ENCODE measurements at regions not wholly inside any gene's neighbourhood (a gene's known extent, or its start where the extent isn't known, plus 50 kb on each side); places are given as distances from the start of the nearest gene placed in this dataset.

DNA sequence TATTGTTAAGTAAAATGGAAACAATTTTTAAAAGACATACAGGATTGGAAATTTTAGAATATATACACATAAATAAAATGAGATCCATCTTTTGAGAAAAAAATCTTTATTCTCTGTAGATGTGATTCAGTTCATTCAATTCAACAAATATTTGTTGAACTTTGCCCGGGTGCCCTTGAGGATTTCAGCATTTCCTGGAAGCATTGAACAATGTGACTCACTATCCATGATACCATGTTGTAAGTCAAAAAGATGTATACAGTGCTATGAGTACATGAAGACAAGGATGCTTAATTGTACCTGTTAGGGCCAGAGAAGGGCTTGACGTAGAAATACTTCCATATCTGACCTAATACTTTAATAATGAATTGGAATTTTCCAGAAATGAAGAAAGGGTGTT lies 353.7 kb downstream of the METTL15 start:
- in situ Hi-C loops (cut with MboI; ENCODE audit: low sequenced_read_pairs, unreplicated experiment) = no loop called here

DNA sequence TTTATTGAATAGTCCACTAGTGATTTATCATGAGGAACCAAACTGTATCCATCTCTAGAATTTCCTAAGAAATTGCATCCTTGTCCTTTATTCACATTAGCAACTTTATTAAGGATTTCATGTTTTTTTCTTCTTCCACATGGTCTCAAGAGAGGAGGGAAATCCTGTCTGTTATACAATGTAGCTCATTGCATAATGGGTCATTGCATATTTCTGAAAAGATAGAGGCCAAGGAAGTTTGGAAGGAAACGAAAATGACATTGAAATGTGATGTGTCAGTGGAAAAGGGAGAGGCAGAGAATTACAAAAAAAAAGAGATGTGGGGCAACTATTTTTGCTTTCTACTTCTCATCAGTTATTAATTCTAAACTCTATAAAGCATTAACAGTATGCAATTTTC lies 353.1 kb downstream of the METTL15 start:
- in situ Hi-C loops (cut with MboI; ENCODE audit: low sequenced_read_pairs, unreplicated experiment) = no loop called here
- TF ChIP-seq CTCF (IDR thresholded peaks at IDR 0.05; ENCODE audit: borderline replicate concordance, control extremely low read depth, extremely low read depth, insufficient read depth, missing control alignments) = no peak
- DNase-seq (ENCODE audit: low spot score) = no peak

More for the DNA sequence above, 353.7 kb downstream of the METTL15 start:
- DNase-seq (ENCODE audit: low spot score) = no peak
- no peak for TF ChIP-seq CTCF (IDR thresholded peaks at IDR 0.05; ENCODE audit: borderline replicate concordance, control extremely low read depth, extremely low read depth, insufficient read depth, missing control alignments)

GRCh38 chr11:28460348-28460747 lies 352.2 kb downstream of the METTL15 start:
- TF ChIP-seq CTCF (IDR thresholded peaks at IDR 0.05; ENCODE audit: borderline replicate concordance, control extremely low read depth, extremely low read depth, insufficient read depth, missing control alignments) = no peak
- no peak for DNase-seq (ENCODE audit: low spot score)
- in situ Hi-C loops (cut with MboI; ENCODE audit: low sequenced_read_pairs, unreplicated experiment) = no loop called here

- in situ Hi-C loops (cut with MboI; ENCODE audit: low sequenced_read_pairs, unreplicated experiment) = no loop called here
- no peak for TF ChIP-seq CTCF (IDR thresholded peaks at IDR 0.05; ENCODE audit: borderline replicate concordance, control extremely low read depth, extremely low read depth, insufficient read depth, missing control alignments)
- DNase-seq (ENCODE audit: low spot score) = no peak
These were observed 351.7 kb downstream of the METTL15 start for GRCh38 chr11:28459912-28460311.

- no peak for TF ChIP-seq CTCF (IDR thresholded peaks at IDR 0.05; ENCODE audit: borderline replicate concordance, control extremely low read depth, extremely low read depth, insufficient read depth, missing control alignments)
- in situ Hi-C loops (cut with MboI; ENCODE audit: low sequenced_read_pairs, unreplicated experiment) = no loop called here
- DNase-seq (ENCODE audit: low spot score) = no peak
These were observed 349.4 kb downstream of the METTL15 start for GRCh38 chr11:28457481-28458065.

- in situ Hi-C loops (cut with MboI; ENCODE audit: low sequenced_read_pairs, unreplicated experiment) = no loop called here
- no peak for TF ChIP-seq CTCF (IDR thresholded peaks at IDR 0.05; ENCODE audit: borderline replicate concordance, control extremely low read depth, extremely low read depth, insufficient read depth, missing control alignments)
- no peak for DNase-seq (ENCODE audit: low spot score)
These were observed 340.0 kb downstream of the METTL15 start for GRCh38 chr11:28448186-28448585.

Measured in GM13976 (cell line).